ENCODE measurements at regions not wholly inside any gene's neighbourhood (a gene's known extent, or its start where the extent isn't known, plus 50 kb on each side); places are given as distances from the start of the nearest gene placed in this dataset.

GRCh38 chr13:111903143-111903542, 163.8 kb upstream of the SOX1 start:
- H3K36me3 ChIP-seq (ENCODE audit: control insufficient read depth, insufficient read depth, low read length) = no peaks in the 10 kb centered on the region
- no peaks in the 10 kb centered on the region for H3K9me3 ChIP-seq (ENCODE audit: control insufficient read depth, low read length)
- WGBS, 2 experiments (ENCODE audit: insufficient coverage in 2 of 2) = 87 to 99% methylated on average over 5 of the region's 5 CpGs
- H3K4me3 ChIP-seq (ENCODE audit: extremely low read depth, insufficient read depth, low read length, poor library complexity, severe bottlenecking) = no peak overlapping the region
- H3K4me1 ChIP-seq (ENCODE audit: control insufficient read depth, insufficient read depth, low read length, poor library complexity, severe bottlenecking) = peaks cover 6% of the 10 kb centered on the region
- no peak overlapping the region for H3K27ac ChIP-seq (ENCODE audit: low read depth, low read length, severe bottlenecking)

- Histone ChIP-seq H3K27ac (ENCODE audit: low read depth, low read length, severe bottlenecking) (no peak overlapping the region), H3K36me3 (ENCODE audit: control insufficient read depth, insufficient read depth, low read length) (no peaks in the 10 kb centered on the region), H3K4me3 (ENCODE audit: extremely low read depth, insufficient read depth, low read length, poor library complexity, severe bottlenecking) (no peak overlapping the region)
Observed at GRCh38 chr13:111904166-111904565, 162.8 kb upstream of the SOX1 start.

DNA sequence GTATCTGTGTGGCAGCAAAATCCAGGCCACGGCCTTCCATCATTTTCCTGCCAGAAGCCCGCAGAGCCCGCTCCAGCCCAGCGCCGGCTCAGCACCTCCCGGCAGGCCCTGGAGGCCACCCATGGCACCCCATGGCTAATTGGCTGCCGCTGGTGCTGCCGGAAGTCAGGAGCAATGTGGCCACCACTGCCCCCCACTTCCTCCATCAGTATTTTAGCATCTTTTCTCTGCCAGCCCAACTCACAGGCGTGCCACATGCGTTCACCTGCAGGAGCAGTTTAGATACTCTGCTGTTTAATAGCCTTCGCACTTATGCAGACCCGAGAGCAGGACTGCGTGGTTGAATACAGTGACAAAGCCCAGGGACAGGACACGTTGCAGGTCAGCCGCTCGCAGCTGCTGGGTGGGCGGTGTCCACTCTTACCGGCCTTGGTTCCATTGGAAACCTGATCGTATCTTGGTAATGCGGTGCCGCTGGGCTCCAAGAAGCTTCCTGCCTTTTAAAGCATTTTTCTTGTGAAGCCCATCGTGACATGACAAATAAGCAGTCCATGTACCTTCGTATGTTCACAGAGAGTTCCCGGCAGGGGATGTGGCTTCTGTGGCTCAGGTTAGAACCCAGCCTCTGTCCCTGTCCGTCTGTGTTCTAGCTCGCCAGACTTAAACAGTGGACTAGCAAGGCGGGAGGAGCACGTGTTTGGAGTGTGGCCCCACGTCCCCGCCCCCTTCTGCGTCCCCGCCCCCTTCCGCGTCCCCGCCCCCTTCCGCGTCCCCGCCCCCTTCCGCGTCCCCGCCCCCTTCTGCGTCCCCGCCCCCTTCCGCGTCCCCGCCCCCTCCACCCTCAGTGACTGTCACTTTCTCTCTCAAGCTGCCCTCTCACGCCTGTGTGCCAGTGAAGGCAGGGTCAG, 162.0 kb upstream of the SOX1 start:
- Histone ChIP-seq H3K4me3 (ENCODE audit: extremely low read depth, insufficient read depth, low read length, poor library complexity, severe bottlenecking) (no peak overlapping the region), H3K9me3 (ENCODE audit: control insufficient read depth, low read length) (no peaks in the 10 kb centered on the region), H3K4me1 (ENCODE audit: control insufficient read depth, insufficient read depth, low read length, poor library complexity, severe bottlenecking) (peaks cover 6% of the 10 kb centered on the region), H3K27ac (ENCODE audit: low read depth, low read length, severe bottlenecking) (no peak overlapping the region), H3K36me3 (ENCODE audit: control insufficient read depth, insufficient read depth, low read length) (no peaks in the 10 kb centered on the region)
- WGBS, 2 experiments (ENCODE audit: insufficient coverage in 2 of 2) = 94 to 96% methylated on average over 26 to 29 of the region's 47 CpGs

More at GRCh38 chr13:111904166-111904565, 162.8 kb upstream of the SOX1 start:
- H3K9me3 ChIP-seq (ENCODE audit: control insufficient read depth, low read length) = no peaks in the 10 kb centered on the region
- WGBS, 2 experiments (ENCODE audit: insufficient coverage in 2 of 2) = 83 to 96% methylated on average over 5 to 7 of the region's 7 CpGs
- peaks cover 6% of the 10 kb centered on the region for H3K4me1 ChIP-seq (ENCODE audit: control insufficient read depth, insufficient read depth, low read length, poor library complexity, severe bottlenecking)

DNA sequence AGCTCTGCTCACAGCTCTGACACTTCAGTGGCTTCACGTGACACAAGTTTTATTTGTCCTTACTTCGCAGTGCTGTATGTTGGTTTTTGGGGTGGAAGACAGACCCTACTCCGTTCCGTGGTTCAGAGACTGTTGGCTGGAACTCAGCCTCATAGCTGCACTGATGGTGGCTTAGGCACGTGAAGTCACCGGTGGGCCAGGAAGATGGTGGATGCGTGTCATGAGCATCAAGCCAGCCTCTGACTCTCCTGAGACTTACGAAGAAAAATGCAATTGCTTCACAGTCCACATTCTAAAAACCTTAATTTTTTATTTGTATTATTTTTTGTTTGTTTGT, 161.4 kb upstream of the SOX1 start:
- peaks cover 2% of the 10 kb centered on the region for H3K4me1 ChIP-seq (ENCODE audit: control insufficient read depth, insufficient read depth, low read length, poor library complexity, severe bottlenecking)
- H3K4me3 ChIP-seq (ENCODE audit: extremely low read depth, insufficient read depth, low read length, poor library complexity, severe bottlenecking) = no peak overlapping the region
- H3K27ac ChIP-seq (ENCODE audit: low read depth, low read length, severe bottlenecking) = no peak overlapping the region
- WGBS, 2 experiments (ENCODE audit: insufficient coverage in 2 of 2) = 96 to 100% methylated on average over 4 to 6 of the region's 8 CpGs
- no peaks in the 10 kb centered on the region for H3K36me3 ChIP-seq (ENCODE audit: control insufficient read depth, insufficient read depth, low read length)
- H3K9me3 ChIP-seq (ENCODE audit: control insufficient read depth, low read length) = no peaks in the 10 kb centered on the region

- H3K9me3 ChIP-seq (ENCODE audit: control insufficient read depth, low read length) = no peaks in the 10 kb centered on the region
- WGBS, 2 experiments (ENCODE audit: insufficient coverage in 2 of 2) = 90% methylated on average over 2 of the region's 8 CpGs; no CpG with 5 or more reads in 1 of the 2 experiments
- no peaks in the 10 kb centered on the region for H3K36me3 ChIP-seq (ENCODE audit: control insufficient read depth, insufficient read depth, low read length)
- H3K4me1 ChIP-seq (ENCODE audit: control insufficient read depth, insufficient read depth, low read length, poor library complexity, severe bottlenecking) = no peaks in the 10 kb centered on the region
- H3K27ac ChIP-seq (ENCODE audit: low read depth, low read length, severe bottlenecking) = no peak overlapping the region
- H3K4me3 ChIP-seq (ENCODE audit: extremely low read depth, insufficient read depth, low read length, poor library complexity, severe bottlenecking) = no peak overlapping the region
Observed at GRCh38 chr13:111906306-111906705, 160.6 kb upstream of the SOX1 start.

DNA sequence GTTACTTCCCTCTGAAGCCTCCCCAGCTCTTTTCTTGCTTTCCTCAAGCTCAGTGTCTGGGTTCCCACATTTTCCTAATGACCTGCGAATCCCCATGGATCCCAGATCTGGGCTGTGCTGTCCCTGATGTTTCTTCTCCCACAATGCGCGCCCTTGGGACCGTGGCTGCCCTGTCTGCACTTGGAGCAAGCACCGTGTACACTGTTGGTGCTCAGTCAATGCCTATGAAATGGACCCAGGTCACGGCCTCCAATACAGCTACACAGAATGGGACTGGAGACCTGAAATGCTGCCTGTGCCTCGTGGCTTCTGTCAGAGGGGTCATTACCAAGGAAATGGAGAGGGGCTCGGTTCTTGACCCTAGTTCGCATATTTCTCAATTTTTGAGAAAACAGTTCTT, 160.1 kb upstream of the SOX1 start:
- H3K9me3 ChIP-seq (ENCODE audit: control insufficient read depth, low read length) = no peaks in the 10 kb centered on the region
- H3K4me1 ChIP-seq (ENCODE audit: control insufficient read depth, insufficient read depth, low read length, poor library complexity, severe bottlenecking) = no peaks in the 10 kb centered on the region
- no peak overlapping the region for H3K27ac ChIP-seq (ENCODE audit: low read depth, low read length, severe bottlenecking)
- H3K36me3 ChIP-seq (ENCODE audit: control insufficient read depth, insufficient read depth, low read length) = no peaks in the 10 kb centered on the region
- 91 to 95% methylated on average over 6 of the region's 9 CpGs for WGBS, 2 experiments (ENCODE audit: insufficient coverage in 2 of 2)
- no peak overlapping the region for H3K4me3 ChIP-seq (ENCODE audit: extremely low read depth, insufficient read depth, low read length, poor library complexity, severe bottlenecking)

DNA sequence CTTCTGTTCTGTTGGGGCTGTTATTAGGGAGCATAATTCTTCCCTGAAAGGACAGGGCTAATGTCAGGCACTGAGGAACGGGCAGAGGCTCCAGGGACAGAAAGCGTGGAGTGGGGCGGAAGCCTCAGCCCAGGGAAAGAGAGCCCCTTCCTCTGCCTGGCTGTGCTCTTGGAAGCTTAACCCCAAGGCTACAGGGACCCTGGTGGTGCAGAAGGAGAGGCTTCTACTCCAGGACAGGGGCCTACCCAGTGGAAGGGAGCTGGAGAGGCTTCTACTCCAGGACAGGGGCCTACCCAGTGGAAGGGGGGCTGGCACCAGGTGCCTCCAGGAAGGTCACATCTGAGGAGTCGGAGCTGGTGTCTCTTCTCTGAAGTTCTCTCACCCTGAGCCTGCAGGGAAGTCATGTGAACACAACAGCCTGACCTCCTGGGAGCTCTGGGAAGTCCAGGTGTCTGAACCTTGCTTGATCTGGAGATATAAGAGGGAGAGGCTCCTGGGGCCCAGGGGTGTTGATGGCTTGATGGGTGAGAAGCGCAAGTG, 159.5 kb upstream of the SOX1 start:
- Histone ChIP-seq H3K27ac (ENCODE audit: low read depth, low read length, severe bottlenecking) (no peak overlapping the region), H3K4me1 (ENCODE audit: control insufficient read depth, insufficient read depth, low read length, poor library complexity, severe bottlenecking) (no peaks in the 10 kb centered on the region), H3K4me3 (ENCODE audit: extremely low read depth, insufficient read depth, low read length, poor library complexity, severe bottlenecking) (no peak overlapping the region), H3K9me3 (ENCODE audit: control insufficient read depth, low read length) (no peaks in the 10 kb centered on the region), H3K36me3 (ENCODE audit: control insufficient read depth, insufficient read depth, low read length) (no peaks in the 10 kb centered on the region)
- WGBS, 2 experiments (ENCODE audit: insufficient coverage in 2 of 2) = 93 to 98% methylated on average over 5 of the region's 5 CpGs

GRCh38 chr13:111908361-111908760, 158.6 kb upstream of the SOX1 start:
- WGBS, 2 experiments (ENCODE audit: insufficient coverage in 2 of 2) = 86 to 93% methylated on average over 9 to 10 of the region's 13 CpGs

GRCh38 chr13:111908981-111909380, 158.0 kb upstream of the SOX1 start:
- H3K36me3 ChIP-seq (ENCODE audit: control insufficient read depth, insufficient read depth, low read length) = no peaks in the 10 kb centered on the region
- no peak overlapping the region for H3K27ac ChIP-seq (ENCODE audit: low read depth, low read length, severe bottlenecking)
- H3K4me1 ChIP-seq (ENCODE audit: control insufficient read depth, insufficient read depth, low read length, poor library complexity, severe bottlenecking) = peaks cover 2% of the 10 kb centered on the region
- 91 to 94% methylated on average over 3 to 8 of the region's 8 CpGs for WGBS, 2 experiments (ENCODE audit: insufficient coverage in 2 of 2)
- H3K4me3 ChIP-seq (ENCODE audit: extremely low read depth, insufficient read depth, low read length, poor library complexity, severe bottlenecking) = no peak overlapping the region
- H3K9me3 ChIP-seq (ENCODE audit: control insufficient read depth, low read length) = no peaks in the 10 kb centered on the region

More at GRCh38 chr13:111908361-111908760, 158.6 kb upstream of the SOX1 start:
- Histone ChIP-seq H3K36me3 (ENCODE audit: control insufficient read depth, insufficient read depth, low read length) (no peaks in the 10 kb centered on the region), H3K4me3 (ENCODE audit: extremely low read depth, insufficient read depth, low read length, poor library complexity, severe bottlenecking) (no peak overlapping the region), H3K4me1 (ENCODE audit: control insufficient read depth, insufficient read depth, low read length, poor library complexity, severe bottlenecking) (peaks cover 2% of the 10 kb centered on the region), H3K27ac (ENCODE audit: low read depth, low read length, severe bottlenecking) (no peak overlapping the region), H3K9me3 (ENCODE audit: control insufficient read depth, low read length) (no peaks in the 10 kb centered on the region)

GRCh38 chr13:111909501-111909900, 157.4 kb upstream of the SOX1 start:
- no peaks in the 10 kb centered on the region for H3K9me3 ChIP-seq (ENCODE audit: control insufficient read depth, low read length)
- WGBS, 2 experiments (ENCODE audit: insufficient coverage in 2 of 2) = 90 to 96% methylated on average over 7 to 9 of the region's 12 CpGs
- no peak overlapping the region for H3K27ac ChIP-seq (ENCODE audit: low read depth, low read length, severe bottlenecking)
- H3K36me3 ChIP-seq (ENCODE audit: control insufficient read depth, insufficient read depth, low read length) = no peaks in the 10 kb centered on the region
- H3K4me1 ChIP-seq (ENCODE audit: control insufficient read depth, insufficient read depth, low read length, poor library complexity, severe bottlenecking) = peaks cover 2% of the 10 kb centered on the region
- no peak overlapping the region for H3K4me3 ChIP-seq (ENCODE audit: extremely low read depth, insufficient read depth, low read length, poor library complexity, severe bottlenecking)
